CD4-positive, alpha-beta T cell treated with Interleukin-6 for 4 hours (primary cell): ENCODE measurements at regions not wholly inside any gene's neighbourhood (a gene's known extent, or its start where the extent isn't known, plus 50 kb on each side); places are given as distances from the start of the nearest gene placed in this dataset.

Source experiments
- DNase-seq: peaks from one replicate; pipeline ENCODE4 v3.0.0-alpha.2; 2020; ENCODE audit warnings: mixed read lengths

DNA sequence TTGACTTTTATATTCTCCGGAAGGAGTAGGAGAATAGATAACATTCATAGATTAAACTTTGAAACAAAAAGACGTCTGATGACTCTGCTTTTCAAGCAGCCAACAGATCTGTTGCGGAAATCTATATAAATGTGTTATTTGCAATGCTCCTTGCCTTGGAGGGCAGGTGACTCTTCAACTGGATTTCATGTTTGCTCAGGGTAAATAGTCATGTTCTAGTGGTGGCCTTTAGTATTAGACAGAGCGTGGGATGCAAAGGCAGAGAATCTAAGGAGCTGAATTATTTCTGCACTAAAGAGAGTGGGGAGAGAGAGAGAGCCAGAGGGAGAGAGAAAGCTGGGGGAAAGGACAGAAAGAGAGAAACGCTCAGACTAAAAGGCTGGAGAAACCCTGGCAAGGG, 454.3 kb downstream of the AJAP1 start:
- no peak for DNase-seq

DNA sequence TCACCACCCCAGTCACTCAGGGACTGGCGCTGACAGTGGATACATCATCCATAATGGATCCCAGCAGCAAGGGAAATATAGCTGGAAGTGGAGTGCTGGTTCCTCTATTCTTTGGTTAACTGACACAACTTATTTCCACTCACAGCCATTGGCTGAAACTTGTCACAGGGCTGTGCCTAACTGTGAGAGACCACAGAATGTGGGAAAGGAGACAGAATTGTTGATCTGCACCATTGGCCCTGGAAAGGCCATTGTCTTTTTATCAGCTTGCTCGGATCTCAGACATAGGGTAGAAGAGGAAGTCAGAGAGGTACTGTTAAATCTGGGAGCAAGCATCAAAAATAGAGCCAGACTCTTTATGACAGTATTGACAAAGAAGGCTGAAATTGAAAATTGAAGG, 451.3 kb downstream of the AJAP1 start:
- no peak for DNase-seq

DNA sequence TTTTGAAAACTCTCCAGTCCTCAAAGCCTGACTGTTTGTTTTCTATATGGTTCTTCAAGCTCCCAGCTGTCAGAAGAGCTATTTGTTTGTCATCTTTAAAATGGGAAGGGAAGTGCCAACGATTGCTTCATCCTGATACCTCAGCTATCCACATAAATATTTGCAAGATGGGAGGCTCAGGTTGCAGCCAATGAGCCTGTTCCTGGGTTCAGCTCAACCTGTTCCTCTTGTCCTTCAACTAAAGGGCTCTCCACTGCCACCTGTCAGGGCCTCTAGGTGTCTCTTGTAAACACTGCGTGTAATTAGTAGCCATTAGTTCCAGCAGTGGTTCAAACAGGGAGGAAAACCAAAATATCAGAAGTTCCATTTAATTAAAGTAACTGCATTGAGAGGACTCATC, 445.1 kb downstream of the AJAP1 start:
- no peak for DNase-seq

DNA sequence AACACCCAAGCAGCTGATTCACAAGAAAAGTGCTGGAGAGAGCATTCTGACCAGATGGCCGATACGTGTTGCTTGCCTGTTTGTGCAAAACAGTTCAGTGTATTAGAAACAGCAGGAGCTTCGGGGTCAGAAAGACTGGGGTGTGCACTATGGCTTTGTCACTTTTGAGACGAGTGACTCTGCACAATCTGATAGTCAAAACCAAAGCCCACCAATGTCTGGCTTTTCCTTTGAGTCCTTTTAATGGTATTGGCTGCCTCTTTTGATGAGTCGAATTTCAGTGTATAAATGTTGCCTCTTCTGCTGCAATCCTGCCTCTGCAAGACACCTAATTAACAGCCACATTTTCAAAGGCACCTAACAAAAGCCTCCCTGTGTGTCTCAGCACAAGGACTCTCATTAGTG, 444.6 kb downstream of the AJAP1 start:
- DNase-seq, result no peak

DNA sequence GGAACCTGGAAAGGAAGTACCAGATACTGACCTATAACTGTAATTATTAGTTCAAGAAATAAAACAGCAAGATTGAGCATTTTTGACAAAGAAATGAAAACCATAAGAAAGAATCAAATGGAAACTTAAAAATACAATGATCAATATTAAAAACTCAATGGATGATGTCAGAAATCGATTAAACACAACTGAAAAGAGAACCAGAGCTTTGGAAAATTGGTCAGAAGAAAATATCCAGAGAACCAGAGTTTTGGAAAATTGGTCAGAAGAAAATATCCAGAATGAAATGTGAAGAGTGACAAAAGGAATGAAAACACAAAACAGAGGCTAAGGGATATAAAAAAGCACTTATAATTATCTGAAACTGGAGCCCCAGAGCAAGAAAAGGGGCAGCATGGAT, 438.6 kb downstream of the AJAP1 start:
- DNase-seq, result no peak

DNA sequence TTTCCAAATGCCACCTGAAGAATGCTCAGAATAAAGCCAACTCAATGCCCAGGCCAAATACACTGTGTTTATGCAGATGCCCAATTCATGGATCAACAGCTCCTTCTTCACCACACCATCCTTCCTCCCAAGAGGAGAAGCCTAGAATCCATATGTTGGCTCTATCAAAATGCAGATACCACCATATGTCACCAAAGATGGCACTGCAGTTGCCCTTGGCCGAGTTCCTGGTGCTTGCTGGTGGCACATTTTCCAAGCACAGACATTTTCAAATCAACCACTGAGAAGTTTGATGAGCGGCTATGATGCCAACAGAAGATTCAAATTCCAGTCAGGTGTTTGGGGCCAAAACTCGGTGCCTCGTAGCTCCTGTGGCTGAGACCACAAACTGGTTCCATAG, 430.3 kb downstream of the AJAP1 start:
- DNase-seq, result no peak

DNA sequence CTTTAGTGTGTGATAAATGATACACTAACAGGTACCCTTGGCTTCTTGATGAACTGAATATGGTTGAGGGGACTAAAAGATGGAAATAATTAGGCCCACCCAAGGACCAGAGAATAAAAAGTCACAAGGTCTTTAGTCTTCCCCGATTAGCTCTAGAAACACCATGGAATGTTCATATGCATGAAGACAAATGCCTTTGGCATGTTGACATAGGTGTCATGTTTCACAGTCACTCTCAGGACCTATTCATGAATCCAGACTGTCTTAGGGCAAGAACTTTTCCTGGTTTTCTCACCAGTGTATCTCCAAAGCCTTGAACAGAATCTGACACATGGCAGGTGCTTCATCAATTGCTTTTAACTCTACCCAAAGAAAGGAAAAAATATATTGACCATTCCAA, 412.8 kb downstream of the AJAP1 start:
- DNase-seq, result no peak

DNA sequence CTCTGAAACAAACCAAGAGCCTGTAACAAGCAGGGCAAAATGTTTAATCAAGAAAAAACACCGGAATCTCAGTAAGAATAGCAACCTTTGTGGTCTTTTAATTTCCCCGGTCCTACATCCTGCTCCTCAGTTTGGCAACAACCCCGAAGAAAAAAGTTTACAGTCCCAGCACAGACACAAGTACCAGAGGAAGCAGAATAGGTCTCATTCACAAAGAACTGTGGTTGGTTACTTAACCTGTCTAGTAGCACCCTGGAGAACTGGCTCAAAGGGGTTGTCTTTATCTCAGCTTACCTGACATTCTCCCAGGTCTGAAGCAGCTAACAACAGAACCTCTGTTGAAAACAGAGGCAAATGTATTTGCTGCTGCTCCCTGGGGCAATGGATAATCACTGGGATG, 399.3 kb downstream of the AJAP1 start:
- no peak for DNase-seq

DNA sequence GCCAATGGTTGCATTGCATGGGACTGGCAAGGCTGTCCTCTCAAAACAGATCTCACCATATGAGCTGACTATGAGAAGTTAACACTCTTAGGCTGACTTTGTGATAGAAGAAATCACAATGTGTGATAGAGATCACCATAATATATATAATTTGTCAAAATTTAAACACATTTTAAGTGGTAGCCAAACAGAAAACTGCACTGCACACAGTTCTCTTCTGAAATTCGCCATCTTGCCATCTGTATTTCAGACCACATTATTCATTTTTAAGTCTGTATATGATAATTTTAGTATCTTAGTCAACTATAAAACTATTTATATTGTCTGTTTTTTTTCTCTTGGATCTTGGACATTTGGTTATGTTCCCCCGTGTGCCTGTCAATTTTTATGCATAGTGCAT, 374.7 kb downstream of the AJAP1 start:
- no peak for DNase-seq

DNA sequence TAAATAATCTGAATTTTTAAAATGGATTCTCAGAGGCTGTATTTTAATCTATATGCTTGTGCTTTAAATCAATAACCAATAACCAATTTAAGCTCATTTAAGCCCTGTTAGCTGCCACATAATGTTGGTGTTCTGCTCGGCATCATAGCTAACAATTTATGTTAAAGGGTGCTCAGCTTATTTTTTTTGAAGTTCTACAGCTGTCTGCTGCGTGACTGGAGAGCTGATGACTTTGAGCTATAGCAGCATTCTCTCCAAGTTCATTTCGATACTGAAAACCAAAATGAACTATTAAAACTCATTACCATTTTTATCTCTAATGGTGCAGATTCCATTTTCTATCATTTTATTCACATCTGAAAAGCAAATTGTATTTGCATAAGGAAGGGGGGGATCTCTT, 357.8 kb downstream of the AJAP1 start:
- DNase-seq, result no peak

DNA sequence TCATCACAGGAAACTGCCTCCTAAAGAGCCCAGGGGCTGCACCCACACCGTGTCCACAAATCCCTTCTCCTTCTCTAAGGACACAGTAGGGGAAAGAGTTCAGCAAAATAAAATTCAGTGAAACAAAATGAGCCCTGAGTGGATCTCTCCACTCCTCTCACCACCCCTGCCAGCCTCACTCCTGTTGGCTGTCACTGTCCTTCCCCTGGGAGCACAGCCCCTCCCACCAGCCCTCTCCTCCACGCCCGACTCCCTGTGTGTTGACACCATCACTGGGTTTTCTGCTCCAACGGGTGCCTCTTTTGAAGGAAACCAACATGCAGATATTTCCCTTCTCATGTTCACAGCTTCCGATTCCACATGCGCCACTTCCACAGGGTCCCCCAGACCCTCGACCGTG, 356.2 kb downstream of the AJAP1 start:
- no peak for DNase-seq

DNA sequence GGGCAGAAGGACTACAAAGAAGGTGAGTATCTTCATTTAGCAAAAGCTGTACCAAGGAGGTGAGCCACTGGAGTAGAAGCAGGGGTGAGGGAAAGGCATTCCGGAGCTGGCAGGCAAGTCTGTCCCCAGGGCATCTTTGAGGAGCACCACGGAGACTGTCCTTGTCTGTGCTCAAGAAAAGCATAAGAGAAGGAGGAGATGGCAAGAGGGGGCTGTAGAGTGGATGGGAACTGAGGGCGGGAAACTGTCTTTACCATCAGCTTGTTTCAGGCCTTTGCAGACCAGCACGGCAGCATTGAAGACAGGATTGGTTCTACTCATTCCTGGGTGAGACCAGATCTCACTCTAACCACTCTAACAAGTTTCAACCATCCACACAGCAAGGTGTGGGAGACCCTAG, 355.8 kb downstream of the AJAP1 start:
- no peak for DNase-seq

DNA sequence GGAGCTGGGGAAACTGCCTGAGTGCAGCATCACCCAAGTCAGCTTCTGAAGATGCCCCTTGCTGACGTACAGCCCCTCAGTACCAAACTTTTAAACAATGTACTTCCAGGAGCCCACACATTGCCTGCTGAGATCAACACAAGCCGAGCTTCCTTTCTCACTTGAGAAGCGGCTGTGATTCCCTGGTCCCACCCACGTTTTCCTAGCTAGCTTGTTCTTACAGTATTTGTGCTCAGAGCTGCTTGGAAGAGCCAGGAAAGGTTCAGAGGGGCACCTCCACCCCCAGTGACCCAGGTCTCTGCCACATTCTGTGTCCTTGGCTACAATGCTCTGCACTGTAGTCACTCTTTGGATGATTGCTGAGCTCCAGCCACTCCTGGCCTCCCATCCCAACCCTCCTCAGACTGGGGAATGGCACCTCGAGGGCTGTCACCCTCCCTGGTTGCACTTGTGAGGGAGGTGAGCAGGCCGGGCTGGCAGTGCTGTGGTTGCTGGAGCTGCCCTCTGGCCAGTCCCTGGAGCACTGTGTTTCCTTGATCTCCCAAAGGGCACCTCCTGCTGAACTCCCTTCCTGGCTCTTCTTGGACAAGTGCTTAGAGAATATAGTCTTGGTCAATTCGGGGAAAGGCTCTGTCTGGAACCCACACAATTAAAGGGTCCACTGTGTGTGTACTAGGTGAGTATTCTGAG, 355.1 kb downstream of the AJAP1 start:
- no peak for DNase-seq

DNA sequence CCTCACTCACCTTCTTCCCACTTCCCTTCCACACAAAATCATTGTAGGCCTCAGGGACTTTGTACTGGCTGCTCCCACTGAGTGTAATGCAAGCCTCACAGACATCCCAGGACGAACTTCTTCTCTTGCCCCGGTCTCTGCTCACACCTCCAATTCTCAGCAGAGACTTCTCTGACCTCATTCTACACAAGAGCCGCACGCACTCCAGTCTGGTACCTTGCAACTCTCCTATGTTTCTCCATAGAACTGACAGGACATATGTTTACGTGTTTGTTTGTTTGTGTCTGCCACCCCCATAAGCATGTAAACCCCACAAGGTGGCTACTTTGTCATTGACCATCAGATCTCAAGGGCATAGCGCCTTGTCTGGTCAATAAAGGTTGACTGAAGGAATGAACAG, 350.8 kb downstream of the AJAP1 start:
- DNase-seq, result no peak

DNA sequence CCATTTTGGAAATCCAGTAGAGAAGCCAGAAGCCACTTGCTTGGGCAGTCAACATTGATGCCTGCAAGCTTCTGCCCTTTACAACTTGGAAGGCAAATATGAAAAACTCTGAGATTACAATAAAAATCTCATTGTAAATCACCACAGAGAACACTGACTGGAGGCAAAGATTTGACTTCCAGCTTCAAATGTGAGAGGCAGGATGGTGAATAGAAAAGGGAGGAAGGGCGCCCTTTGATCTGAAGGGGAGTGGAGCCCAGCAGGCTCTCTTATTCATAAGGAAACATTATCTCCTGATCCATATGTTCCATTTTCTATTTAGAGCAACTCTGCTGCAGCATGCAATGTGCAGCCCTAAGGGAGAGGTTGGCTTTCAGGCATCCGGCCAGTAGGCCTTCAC, 348.3 kb downstream of the AJAP1 start:
- DNase-seq, result no peak

DNA sequence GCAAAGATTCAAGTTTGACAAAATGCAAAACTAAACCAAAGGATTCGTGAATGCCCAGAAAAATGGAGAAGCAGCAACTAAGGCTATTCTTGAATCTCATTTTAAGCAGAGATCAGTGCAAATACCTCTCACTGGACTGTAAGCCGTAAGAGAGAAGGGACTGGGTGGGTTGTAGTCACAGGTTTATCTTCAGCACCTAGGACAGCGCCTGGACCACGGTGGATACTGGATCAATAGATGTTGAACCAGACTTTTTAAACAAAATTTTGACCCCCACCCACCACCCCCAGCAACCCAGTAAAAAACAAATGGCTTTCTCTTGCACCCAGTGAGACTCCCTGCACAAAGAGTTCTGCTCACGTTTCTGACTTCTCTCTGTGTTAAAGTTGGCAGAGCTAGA, 347.1 kb downstream of the AJAP1 start:
- no peak for DNase-seq

DNA sequence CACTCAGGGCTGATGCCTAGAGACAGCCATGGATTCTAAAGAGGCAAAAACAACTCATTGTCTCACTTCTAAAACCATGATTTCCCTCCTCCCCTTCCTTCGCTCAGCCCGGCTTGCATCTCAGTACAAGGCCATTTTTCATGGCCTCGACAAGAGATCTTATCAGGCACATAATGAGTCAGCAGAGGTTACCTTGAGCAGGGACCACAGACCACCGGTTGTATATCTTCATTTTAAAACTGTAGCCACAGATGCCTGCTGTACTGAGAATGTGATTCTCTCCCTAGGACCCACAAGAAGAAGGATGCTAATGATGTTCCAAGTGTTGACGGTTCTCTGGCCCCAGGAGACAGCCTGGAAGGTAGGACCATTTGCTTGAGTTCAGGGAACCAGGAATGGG, 331.9 kb downstream of the AJAP1 start:
- DNase-seq, result no peak

DNA sequence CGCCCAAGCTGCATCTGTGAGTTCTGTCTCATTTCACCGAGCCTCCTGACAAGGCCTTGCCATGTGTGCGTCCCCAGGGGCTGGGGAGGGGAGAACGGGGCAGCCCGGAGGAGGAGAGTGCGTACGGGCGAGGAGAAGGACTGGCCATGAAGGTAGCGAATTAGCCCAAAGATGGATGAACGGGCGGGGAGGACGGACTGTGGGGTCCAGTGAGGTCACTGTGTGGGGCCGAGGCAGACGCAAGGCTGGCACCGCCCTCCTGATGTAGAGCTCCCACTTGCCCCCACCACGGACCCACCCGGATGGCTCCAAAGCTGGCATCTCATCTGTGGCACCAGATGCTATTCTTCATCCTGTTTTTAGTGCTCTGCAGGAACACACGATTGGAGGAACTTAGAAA, 330.4 kb downstream of the AJAP1 start:
- DNase-seq, result no peak

DNA sequence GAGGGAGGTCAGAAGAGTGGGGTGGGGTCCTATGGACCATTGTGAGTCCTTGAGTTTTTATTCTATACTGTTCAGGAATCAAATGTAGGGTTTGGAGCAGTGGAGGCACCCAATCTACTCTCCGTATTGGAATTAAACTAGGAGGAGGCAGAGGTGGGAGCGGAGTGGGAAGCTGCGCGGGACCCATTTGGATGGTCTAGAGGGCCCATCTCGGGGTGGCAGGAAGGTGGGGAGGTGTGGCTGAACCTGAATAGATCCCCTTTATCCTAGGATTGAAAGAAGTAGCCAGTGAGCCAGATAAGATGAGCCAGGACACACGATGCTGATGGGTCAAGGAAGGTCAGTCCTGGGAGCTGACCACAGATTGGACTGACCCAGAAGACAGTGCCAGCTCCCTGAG, 325.8 kb downstream of the AJAP1 start:
- DNase-seq, result no peak

DNA sequence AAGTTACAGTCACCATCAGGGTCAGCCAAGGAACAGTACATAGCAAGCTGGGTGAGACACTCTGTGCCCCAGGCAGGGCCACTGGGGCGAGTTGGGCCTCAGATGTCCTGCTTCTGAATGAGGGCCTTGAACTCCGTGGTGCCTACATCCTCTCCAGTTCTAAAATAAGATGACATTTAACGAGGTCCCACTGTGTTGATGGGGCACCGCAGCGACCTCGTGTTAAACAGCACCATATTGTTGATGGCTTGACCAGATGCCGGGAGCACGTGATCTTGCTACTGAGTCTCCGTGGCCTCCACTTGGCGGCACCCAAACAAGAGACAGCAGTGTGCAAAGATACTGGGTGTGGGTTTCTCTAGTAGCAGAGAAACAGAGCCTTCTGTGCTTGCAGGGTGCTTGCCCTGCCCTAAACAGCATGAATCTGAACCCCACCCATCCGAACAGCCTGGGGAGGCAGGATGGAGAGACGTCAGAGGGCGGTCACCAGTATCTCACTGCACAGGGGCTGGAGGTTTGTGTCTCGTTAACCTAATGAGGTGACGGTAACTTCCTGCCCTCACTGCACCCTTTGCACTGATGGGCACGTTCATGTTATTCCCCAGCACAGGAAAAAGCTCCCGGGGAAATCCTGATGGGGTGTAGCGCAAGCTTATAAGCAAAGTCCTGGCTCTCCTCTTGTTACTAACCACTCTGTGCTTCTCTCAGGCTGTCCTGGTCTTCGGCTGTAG, 324.4 kb downstream of the AJAP1 start:
- no peak for DNase-seq

DNA sequence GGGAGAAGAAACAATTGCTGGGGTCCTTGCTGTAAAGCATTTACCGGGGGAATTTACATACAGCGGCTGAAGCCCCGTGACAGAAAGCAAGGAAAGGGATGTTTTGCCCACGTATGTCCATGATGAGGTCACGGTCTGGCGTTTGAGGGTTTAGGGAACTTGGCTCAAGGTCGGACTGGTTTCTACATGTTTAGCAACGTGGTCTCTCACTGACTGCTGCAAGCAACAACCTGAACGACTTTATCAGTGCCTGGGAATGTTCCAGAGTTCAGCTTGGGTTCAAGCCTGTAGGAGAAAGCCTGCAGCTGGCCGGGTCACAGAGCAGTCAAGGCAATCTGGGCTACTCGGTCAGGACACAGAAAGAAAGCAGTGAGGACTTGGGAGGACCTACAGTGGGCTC, 323.3 kb downstream of the AJAP1 start:
- no peak for DNase-seq

DNA sequence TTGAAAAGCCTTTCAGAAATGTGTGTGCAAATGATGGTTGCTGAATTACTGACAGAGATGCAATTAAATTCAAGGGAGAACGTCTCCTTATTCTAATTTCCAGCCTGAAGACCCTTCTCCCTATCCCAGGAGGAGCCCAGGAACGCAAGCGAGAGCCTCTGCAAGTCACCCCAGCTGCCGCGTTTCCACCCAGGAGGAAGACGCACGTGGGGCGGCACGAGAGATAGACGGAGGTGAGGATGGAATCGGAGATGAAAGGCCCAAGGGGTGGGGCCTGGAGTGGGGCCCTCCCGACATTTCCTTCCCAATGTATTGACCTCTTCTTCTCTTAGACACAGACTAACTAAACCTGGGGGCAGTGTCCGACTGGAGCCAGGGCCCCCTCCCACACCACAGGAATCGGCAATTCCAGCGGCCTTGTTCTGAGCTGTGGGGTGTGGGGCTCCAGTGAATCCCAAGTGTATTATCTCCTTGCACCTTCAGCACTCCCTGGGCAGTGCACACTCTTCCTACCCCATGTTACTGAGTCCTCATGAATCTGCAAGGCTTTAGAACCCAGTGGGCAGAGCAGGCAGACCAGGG, 322.5 kb downstream of the AJAP1 start:
- no peak for DNase-seq

DNA sequence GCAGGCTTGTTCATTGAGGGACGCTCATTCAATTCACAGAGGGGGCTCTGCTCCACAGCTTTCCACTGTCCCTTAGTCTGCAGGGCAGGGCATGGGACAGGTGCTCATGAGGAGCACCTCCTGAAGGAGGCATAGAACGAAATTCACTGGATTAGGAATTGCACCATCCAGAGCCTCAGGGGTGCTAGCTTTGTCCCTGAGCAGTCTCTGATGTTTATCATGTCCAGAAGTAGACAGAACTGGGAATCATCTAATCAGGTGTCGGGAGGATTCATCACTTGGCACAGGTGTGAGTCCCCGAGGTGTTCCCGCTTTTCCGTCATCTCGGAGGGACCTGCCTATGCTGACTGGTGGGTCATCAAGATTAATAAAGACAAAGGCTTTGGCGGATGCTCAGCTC, 321.4 kb downstream of the AJAP1 start:
- DNase-seq, result no peak

DNA sequence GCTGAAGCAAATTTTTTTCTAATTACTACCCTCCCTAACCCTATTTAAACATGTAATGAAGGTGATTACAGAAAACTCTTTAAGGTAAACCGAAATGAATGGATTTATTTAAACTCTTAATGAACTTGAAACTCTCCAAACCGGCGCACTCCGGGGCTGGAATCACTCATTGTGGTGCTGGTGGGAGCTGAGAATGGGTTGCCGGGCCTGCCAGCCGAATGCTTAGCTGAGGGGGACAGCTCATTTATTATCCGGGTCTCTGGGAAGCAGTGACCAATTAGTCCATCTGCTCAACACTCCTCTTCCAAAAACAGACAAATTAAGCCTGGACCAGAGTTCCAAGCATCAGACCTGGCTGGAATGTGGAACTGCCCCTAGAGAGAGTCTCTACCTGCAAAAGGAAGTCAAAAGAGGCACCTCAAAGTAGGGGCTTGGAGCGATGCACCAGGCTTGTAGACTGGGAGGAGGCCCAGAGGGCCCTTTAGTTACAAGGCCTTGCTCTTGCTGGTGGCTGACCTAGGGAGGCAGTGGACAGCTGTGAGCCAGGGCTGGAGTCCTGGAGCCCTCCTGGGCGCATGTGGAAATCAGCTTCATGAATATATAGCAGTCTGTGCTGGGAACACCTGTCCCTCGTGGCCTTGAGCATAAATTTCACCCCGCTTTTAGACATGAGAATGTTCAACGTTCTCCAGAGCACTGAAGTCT, 320.7 kb downstream of the AJAP1 start:
- no peak for DNase-seq
